ENCODE measurements at regions not wholly inside any gene's neighbourhood (a gene's known extent, or its start where the extent isn't known, plus 50 kb on each side); places are given as distances from the start of the nearest gene placed in this dataset.
"Not testable (repeated sequence)": the region's sequence is repeated elsewhere in the genome, so short reads cannot be mapped to it uniquely, and the experiment has no call there.

DNA sequence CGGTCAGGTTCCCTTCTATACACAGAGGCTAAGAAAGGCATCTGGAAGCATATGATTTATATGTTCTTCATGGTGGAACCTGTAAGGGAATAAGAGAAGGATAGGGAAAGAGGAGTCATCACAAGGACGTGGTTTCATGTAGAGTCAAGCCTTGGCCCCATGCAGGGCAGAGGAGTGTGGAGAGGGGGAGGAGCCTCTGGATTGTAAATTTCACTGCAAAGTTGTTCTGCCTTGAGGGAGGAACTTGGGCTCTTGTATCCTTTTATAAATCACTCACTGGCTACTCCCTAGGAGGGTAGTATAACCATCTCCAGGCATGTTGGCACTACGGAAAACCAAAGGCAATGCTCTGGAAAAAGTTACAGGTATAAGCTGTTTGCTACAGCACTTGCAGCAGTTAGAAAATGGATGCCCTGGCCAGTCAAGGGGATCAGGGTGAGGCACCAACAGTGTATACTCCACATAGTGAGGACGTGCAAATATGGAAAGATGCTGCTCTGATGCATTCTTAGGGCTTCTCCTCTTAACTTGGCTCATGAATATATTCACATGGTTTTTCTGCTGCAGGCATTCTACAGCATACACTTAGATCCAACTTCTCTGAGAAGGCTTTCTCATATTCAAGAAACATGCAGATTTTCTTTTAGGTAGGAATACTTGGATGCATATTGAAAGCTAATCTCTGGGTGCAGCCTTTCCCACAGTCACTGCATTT, 60.3 kb upstream of the ZNF81 start:
- POLR2A ChIA-PET, result no interaction called here
- Mint-ChIP-seq H3K4me3 (no peak overlapping the region), H3K4me1 (no peaks in the 10 kb centered on the region), H3K27ac (no peak overlapping the region), H3K9me3 (no peaks in the 10 kb centered on the region), H3K36me3 (no peaks in the 10 kb centered on the region), H3K27me3 (peaks cover 2 to 19% of the 10 kb centered on the region in 2 donors)
- CTCF ChIA-PET, result interaction anchor here in 1 of 2 donors (0.6 kb wide), 1 partner anchor 16 kb away, joined by 4 read pairs; no protein-coding TSS in a partner anchor
- H3K4me1 ChIP-seq (ENCODE audit: control insufficient read depth in 1 of 2, extremely low read depth in 1 of 2, insufficient read depth in 2 of 2, low read length in 2 of 2), result no peaks in the 10 kb centered on the region
- 50% methylated on average over 1 of the region's 4 CpGs for WGBS (ENCODE audit: insufficient coverage)
- no peaks in the 10 kb centered on the region for H3K36me3 ChIP-seq (ENCODE audit: control insufficient read depth in 2 of 2, extremely low read depth in 1 of 2, insufficient read depth in 1 of 2, low read length in 1 of 2)
- H3K9me3 ChIP-seq, result no peaks in the 10 kb centered on the region
- DNase-seq, result no peak
- no peaks in the 10 kb centered on the region for H3K27me3 ChIP-seq (replicated peaks in 1 of 2; ENCODE audit: control insufficient read depth in 2 of 2, extremely low read depth in 1 of 2, insufficient read depth in 2 of 2, low read length in 1 of 2)
- H3K4me3 ChIP-seq (ENCODE audit: control insufficient read depth in 1 of 2, extremely low read depth in 1 of 2, low read length in 1 of 2), result no peak overlapping the region
- no peak overlapping the region for H3K27ac ChIP-seq (ENCODE audit: low read length)
- ATAC-seq (replicated peaks in 1 of 4), result no peak

DNA sequence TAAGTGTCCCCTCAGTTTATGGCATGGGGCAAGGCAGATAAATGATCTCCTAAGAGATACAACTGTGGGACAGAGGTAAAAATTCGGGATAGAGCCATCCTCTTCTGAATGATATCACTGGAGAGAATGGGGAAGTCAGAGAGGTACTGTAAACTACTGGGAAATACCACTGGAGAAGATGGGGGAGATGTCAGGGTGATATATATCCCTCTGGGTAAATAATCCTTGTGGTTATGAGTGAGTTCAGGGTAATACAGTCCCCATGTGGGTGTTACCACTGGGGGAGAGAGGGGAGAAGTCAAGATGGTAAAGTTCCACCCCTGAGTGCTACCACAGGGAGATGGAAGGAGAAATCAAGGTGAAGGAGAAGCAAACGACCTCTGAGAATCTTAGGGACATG, 63.9 kb upstream of the ZNF81 start:
- Histone ChIP-seq H3K4me3 (ENCODE audit: control insufficient read depth in 1 of 2, extremely low read depth in 1 of 2, low read length in 1 of 2) (no peak overlapping the region), H3K9me3 (no peaks in the 10 kb centered on the region), H3K36me3 (ENCODE audit: control insufficient read depth in 2 of 2, extremely low read depth in 1 of 2, insufficient read depth in 1 of 2, low read length in 1 of 2) (no peaks in the 10 kb centered on the region), H3K27me3 (replicated peaks in 1 of 2; ENCODE audit: control insufficient read depth in 2 of 2, extremely low read depth in 1 of 2, insufficient read depth in 2 of 2, low read length in 1 of 2) (peaks cover 0 to 7% of the 10 kb centered on the region in 2 experiments), H3K27ac (ENCODE audit: low read length) (no peak overlapping the region), H3K4me1 (ENCODE audit: control insufficient read depth in 1 of 2, extremely low read depth in 1 of 2, insufficient read depth in 2 of 2, low read length in 2 of 2) (no peaks in the 10 kb centered on the region)
- H3K9me3 Mint-ChIP-seq, result peaks cover 3 to 8% (median 6%) of the 10 kb centered on the region in 3 donors
- no peak for DNase-seq
- ChIA-PET POLR2A (interaction anchor here in 1 of 2 donors (0.6 kb wide), 1 partner anchor 43 kb away, joined by 3 read pairs; no protein-coding TSS in a partner anchor), CTCF (interaction anchor here in 1 of 2 donors (0.6 kb wide), 1 partner anchor 1173 kb away, joined by 3 read pairs; no protein-coding TSS in a partner anchor)
- peaks cover 10 to 26% of the 10 kb centered on the region in 2 donors for H3K27me3 Mint-ChIP-seq
- ATAC-seq (replicated peaks in 1 of 4), result no peak
- no peaks in the 10 kb centered on the region for H3K4me1 Mint-ChIP-seq
- no peak overlapping the region for H3K4me3 Mint-ChIP-seq
- H3K36me3 Mint-ChIP-seq, result no peaks in the 10 kb centered on the region
- no CpG with 5 or more reads among the region's 2 CpGs for WGBS (ENCODE audit: insufficient coverage)
- H3K27ac Mint-ChIP-seq, result no peak overlapping the region

DNA sequence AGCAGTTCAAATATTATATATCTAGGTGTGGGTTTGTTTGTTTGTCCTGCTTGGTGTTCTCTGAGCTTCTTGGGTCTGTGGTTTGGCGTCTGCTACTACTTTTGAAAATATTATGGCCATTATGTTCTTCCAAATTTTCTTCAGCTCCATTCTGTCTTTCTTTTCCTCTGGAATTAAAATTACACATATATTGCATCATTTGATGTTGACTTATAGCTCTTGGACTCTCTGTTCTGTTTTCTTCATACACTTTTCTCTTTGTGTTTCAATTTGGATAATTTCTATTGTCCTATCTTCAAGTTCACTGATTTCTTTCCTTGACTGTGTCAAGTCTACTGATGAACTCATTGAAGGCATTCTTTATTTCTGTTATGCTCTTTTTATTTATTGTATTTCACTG, 65.2 kb upstream of the ZNF81 start:
- ChIA-PET CTCF (no interaction called here), POLR2A (no interaction called here)
- no peaks in the 10 kb centered on the region for H3K36me3 ChIP-seq (ENCODE audit: control insufficient read depth in 2 of 2, extremely low read depth in 1 of 2, insufficient read depth in 1 of 2, low read length in 1 of 2)
- no peak overlapping the region for H3K4me3 Mint-ChIP-seq
- H3K4me3 ChIP-seq (ENCODE audit: control insufficient read depth in 1 of 2, extremely low read depth in 1 of 2, low read length in 1 of 2), result no peak overlapping the region
- H3K27me3 Mint-ChIP-seq, result peaks cover 10 to 28% of the 10 kb centered on the region in 2 donors
- DNase-seq (no peak), ATAC-seq (replicated peaks in 1 of 4) (no peak)
- no peaks in the 10 kb centered on the region for H3K4me1 Mint-ChIP-seq
- H3K9me3 Mint-ChIP-seq, result peaks cover 3 to 8% (median 6%) of the 10 kb centered on the region in 3 donors
- no peak overlapping the region for H3K27ac Mint-ChIP-seq
- H3K4me1 ChIP-seq (ENCODE audit: control insufficient read depth in 1 of 2, extremely low read depth in 1 of 2, insufficient read depth in 2 of 2, low read length in 2 of 2), result no peaks in the 10 kb centered on the region
- no peaks in the 10 kb centered on the region for H3K36me3 Mint-ChIP-seq
- WGBS (ENCODE audit: insufficient coverage), result no CpG with 5 or more reads among the region's 1 CpG
- H3K27me3 ChIP-seq (replicated peaks in 1 of 2; ENCODE audit: control insufficient read depth in 2 of 2, extremely low read depth in 1 of 2, insufficient read depth in 2 of 2, low read length in 1 of 2), result peaks cover 0 to 7% of the 10 kb centered on the region in 2 experiments
- no peaks in the 10 kb centered on the region for H3K9me3 ChIP-seq
- no peak overlapping the region for H3K27ac ChIP-seq (ENCODE audit: low read length)

DNA sequence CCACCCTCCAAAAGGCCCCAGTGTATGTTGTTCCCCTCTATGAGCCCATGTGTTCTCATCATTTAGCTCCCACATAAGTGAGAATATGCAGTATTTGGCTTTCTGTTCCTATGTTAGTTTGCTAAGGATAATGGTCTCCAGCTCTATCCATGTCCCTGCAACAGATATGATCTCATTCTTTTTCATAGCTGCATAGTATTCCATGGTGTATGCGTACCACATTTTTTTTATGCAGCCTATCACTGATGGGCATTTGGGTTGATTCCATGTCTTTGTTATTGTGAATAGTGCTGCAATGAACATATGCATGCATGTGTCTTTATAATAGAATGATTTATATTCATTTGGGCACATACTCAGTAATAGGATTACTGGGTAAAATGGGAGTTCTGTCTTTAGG, 73.9 kb upstream of the ZNF81 start:
- WGBS (ENCODE audit: insufficient coverage), result no CpG with 5 or more reads among the region's 1 CpG
- H3K27ac Mint-ChIP-seq; H3K4me3 ChIP-seq (ENCODE audit: control insufficient read depth in 1 of 2, extremely low read depth in 1 of 2, low read length in 1 of 2); H3K36me3 Mint-ChIP-seq; H3K4me1 Mint-ChIP-seq; H3K27me3 Mint-ChIP-seq; POLR2A ChIA-PET; H3K9me3 Mint-ChIP-seq; ATAC-seq (replicated peaks in 1 of 4); H3K36me3 ChIP-seq (ENCODE audit: control insufficient read depth in 2 of 2, extremely low read depth in 1 of 2, insufficient read depth in 1 of 2, low read length in 1 of 2); CTCF ChIA-PET; H3K4me3 Mint-ChIP-seq; H3K27ac ChIP-seq (ENCODE audit: low read length); DNase-seq; H3K4me1 ChIP-seq (ENCODE audit: control insufficient read depth in 1 of 2, extremely low read depth in 1 of 2, insufficient read depth in 2 of 2, low read length in 2 of 2); H3K9me3 ChIP-seq; H3K27me3 ChIP-seq (replicated peaks in 1 of 2; ENCODE audit: control insufficient read depth in 2 of 2, extremely low read depth in 1 of 2, insufficient read depth in 2 of 2, low read length in 1 of 2): not testable (repeated sequence)

DNA sequence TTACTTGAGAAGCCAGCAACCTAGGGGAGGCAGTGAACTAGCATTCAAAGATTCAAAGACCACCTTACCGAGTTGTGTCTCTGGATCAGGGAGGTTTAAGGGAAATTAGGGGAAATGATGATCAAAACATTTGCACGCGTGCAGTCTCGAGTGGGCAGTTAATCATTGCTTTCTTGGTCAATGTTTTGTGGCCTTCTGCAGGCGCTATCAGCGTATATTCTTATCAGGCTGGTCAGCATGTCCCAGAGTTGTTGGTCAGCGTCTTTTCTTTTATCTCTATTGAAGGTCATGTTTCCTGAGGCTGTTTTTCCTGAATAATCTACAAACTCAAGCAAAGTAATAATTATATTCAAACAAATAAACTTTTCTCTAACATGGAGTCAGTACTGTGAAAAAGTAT, 84.0 kb upstream of the ZNF81 start:
- H3K27ac ChIP-seq (ENCODE audit: low read length), result no peak overlapping the region
- Mint-ChIP-seq H3K9me3 (no peaks in the 10 kb centered on the region), H3K27ac (no peak overlapping the region), H3K4me3 (no peak overlapping the region), H3K36me3 (no peaks in the 10 kb centered on the region), H3K27me3 (peaks cover under 1 to 54% of the 10 kb centered on the region in 2 donors), H3K4me1 (no peaks in the 10 kb centered on the region)
- no peaks in the 10 kb centered on the region for H3K9me3 ChIP-seq
- no peaks in the 10 kb centered on the region for H3K36me3 ChIP-seq (ENCODE audit: control insufficient read depth in 2 of 2, extremely low read depth in 1 of 2, insufficient read depth in 1 of 2, low read length in 1 of 2)
- ATAC-seq (replicated peaks in 1 of 4), result no peak
- H3K4me3 ChIP-seq (ENCODE audit: control insufficient read depth in 1 of 2, extremely low read depth in 1 of 2, low read length in 1 of 2), result no peak overlapping the region
- no peaks in the 10 kb centered on the region for H3K4me1 ChIP-seq (ENCODE audit: control insufficient read depth in 1 of 2, extremely low read depth in 1 of 2, insufficient read depth in 2 of 2, low read length in 2 of 2)
- peaks cover 0 to 3% of the 10 kb centered on the region in 2 experiments for H3K27me3 ChIP-seq (replicated peaks in 1 of 2; ENCODE audit: control insufficient read depth in 2 of 2, extremely low read depth in 1 of 2, insufficient read depth in 2 of 2, low read length in 1 of 2)
- ChIA-PET CTCF (no interaction called here), POLR2A (no interaction called here)
- 89% methylated on average over 3 of the region's 7 CpGs for WGBS (ENCODE audit: insufficient coverage)
- no peak for DNase-seq

DNA sequence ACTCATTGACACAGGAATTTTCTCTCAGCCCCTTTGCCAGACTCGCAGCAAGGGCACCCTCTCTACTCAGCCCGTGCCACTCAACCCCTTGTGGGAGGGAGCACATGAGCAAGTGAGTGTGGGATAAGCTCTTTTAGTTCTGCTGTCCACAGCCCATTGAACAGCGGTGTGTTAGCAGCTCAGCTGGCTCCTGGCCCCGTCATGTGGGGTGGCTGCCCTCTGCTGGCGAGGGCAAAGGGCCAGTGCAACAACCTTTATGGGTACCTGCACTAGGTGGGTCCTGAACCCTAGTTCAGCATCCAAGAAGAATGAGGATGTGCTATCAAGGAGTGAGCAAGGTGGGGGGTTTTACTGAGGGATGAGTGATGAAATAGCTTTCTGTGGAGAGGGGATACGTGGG, 85.0 kb upstream of the ZNF81 start:
- Histone ChIP-seq H3K27me3 (replicated peaks in 1 of 2; ENCODE audit: control insufficient read depth in 2 of 2, extremely low read depth in 1 of 2, insufficient read depth in 2 of 2, low read length in 1 of 2) (peaks cover 0 to 3% of the 10 kb centered on the region in 2 experiments), H3K27ac (ENCODE audit: low read length) (no peak overlapping the region), H3K4me1 (ENCODE audit: control insufficient read depth in 1 of 2, extremely low read depth in 1 of 2, insufficient read depth in 2 of 2, low read length in 2 of 2) (no peaks in the 10 kb centered on the region), H3K4me3 (ENCODE audit: control insufficient read depth in 1 of 2, extremely low read depth in 1 of 2, low read length in 1 of 2) (no peak overlapping the region), H3K36me3 (ENCODE audit: control insufficient read depth in 2 of 2, extremely low read depth in 1 of 2, insufficient read depth in 1 of 2, low read length in 1 of 2) (no peaks in the 10 kb centered on the region), H3K9me3 (no peaks in the 10 kb centered on the region)
- no peak overlapping the region for H3K27ac Mint-ChIP-seq
- CTCF ChIA-PET, result no interaction called here
- no peak overlapping the region for H3K4me3 Mint-ChIP-seq
- POLR2A ChIA-PET, result no interaction called here
- peak in 24 of 35 experiments; percentile 0 to 30 (median 5) for DNase-seq
- ATAC-seq (replicated peaks in 1 of 4), result peak in 2 of 4 experiments; percentile 40 to 48
- peaks cover 3 to 49% of the 10 kb centered on the region in 2 donors for H3K27me3 Mint-ChIP-seq
- H3K36me3 Mint-ChIP-seq, result no peaks in the 10 kb centered on the region
- no peaks in the 10 kb centered on the region for H3K9me3 Mint-ChIP-seq
- WGBS (ENCODE audit: insufficient coverage), result no CpG with 5 or more reads among the region's 6 CpGs
- no peaks in the 10 kb centered on the region for H3K4me1 Mint-ChIP-seq
